Nephron progenitor cell (in vitro differentiated cells): ENCODE measurements at regions not wholly inside any gene's neighbourhood (a gene's known extent, or its start where the extent isn't known, plus 50 kb on each side); places are given as distances from the start of the nearest gene placed in this dataset.
"Not testable (repeated sequence)": the region's sequence is repeated elsewhere in the genome, so short reads cannot be mapped to it uniquely, and the experiment has no call there.

Experiments used
- DNase-seq: peaks from one replicate; pipeline ENCODE4 v3.0.0; 2021
- H3K27ac Mint-ChIP-seq: 2 replicates; pipeline ENCODE4 v1.8.0; 2021; ENCODE audit warnings: mild to moderate bottlenecking, moderate library complexity, mixed read lengths
- H3K27me3 Mint-ChIP-seq: 2 replicates; pipeline ENCODE4 v1.8.0; 2021; ENCODE audit warnings: mild to moderate bottlenecking, low read depth, mixed read lengths; ENCODE audit not compliant: poor library complexity
- H3K36me3 Mint-ChIP-seq: 2 replicates; pipeline ENCODE4 v1.8.0; 2021; ENCODE audit warnings: low read depth, mixed read lengths
- H3K4me1 Mint-ChIP-seq: 2 replicates; pipeline ENCODE4 v1.8.0; 2021; ENCODE audit warnings: mixed read lengths
- H3K4me3 Mint-ChIP-seq: 2 replicates; pipeline ENCODE4 v1.8.0; 2021; ENCODE audit warnings: mild to moderate bottlenecking, moderate library complexity, mixed read lengths
- H3K9me3 Mint-ChIP-seq: 2 replicates; pipeline ENCODE4 v1.8.0; 2021; ENCODE audit warnings: mild to moderate bottlenecking, moderate library complexity, mixed read lengths
- CTCF ChIP-seq: fragments of 200-600 bp; sonication (generic); IDR thresholded peaks from 2 replicates; pipeline ENCODE4 v1.5.0; 2021; ENCODE audit warnings: antibody characterized with exemption

GRCh38 chr10:35979116-35979515 is 337.0 kb upstream of the FZD8 start:
- H3K4me1 Mint-ChIP-seq = no peaks in the 10 kb centered on the region
- no peak overlapping the region for H3K27ac Mint-ChIP-seq
- TF ChIP-seq CTCF = no peak
- H3K36me3 Mint-ChIP-seq = no peaks in the 10 kb centered on the region
- DNase-seq = no peak
- H3K27me3 Mint-ChIP-seq = peaks cover 20% of the 10 kb centered on the region
- peaks cover 3% of the 10 kb centered on the region for H3K9me3 Mint-ChIP-seq
- no peak overlapping the region for H3K4me3 Mint-ChIP-seq

GRCh38 chr10:35973912-35974591 is 332.0 kb upstream of the FZD8 start:
- not testable (repeated sequence) for H3K36me3 Mint-ChIP-seq, H3K27ac Mint-ChIP-seq, H3K9me3 Mint-ChIP-seq, H3K4me3 Mint-ChIP-seq, DNase-seq, H3K4me1 Mint-ChIP-seq
- peaks cover 39% of the 10 kb centered on the region for H3K27me3 Mint-ChIP-seq

- Mint-ChIP-seq H3K4me1 (no peaks in the 10 kb centered on the region), H3K27me3 (peaks cover 38% of the 10 kb centered on the region), H3K27ac (no peak overlapping the region), H3K36me3 (no peaks in the 10 kb centered on the region), H3K9me3 (peaks cover 7% of the 10 kb centered on the region), H3K4me3 (no peak overlapping the region)
- no peak for TF ChIP-seq CTCF
- DNase-seq = no peak
Observed at GRCh38 chr10:35972275-35972674, 330.2 kb upstream of the FZD8 start.

- H3K4me3 Mint-ChIP-seq = no peak overlapping the region
- peaks cover 33% of the 10 kb centered on the region for H3K27me3 Mint-ChIP-seq
- DNase-seq = no peak
- no peaks in the 10 kb centered on the region for H3K36me3 Mint-ChIP-seq
- H3K4me1 Mint-ChIP-seq = no peaks in the 10 kb centered on the region
- H3K27ac Mint-ChIP-seq = no peak overlapping the region
- TF ChIP-seq CTCF = no peak
- H3K9me3 Mint-ChIP-seq = peaks cover 11% of the 10 kb centered on the region
Observed at GRCh38 chr10:35971397-35971796, 329.3 kb upstream of the FZD8 start.

GRCh38 chr10:35963685-35964084 is 321.6 kb upstream of the FZD8 start:
- no peak overlapping the region for H3K4me3 Mint-ChIP-seq
- TF ChIP-seq CTCF = no peak
- peaks cover 4% of the 10 kb centered on the region for H3K27me3 Mint-ChIP-seq
- no peak overlapping the region for H3K27ac Mint-ChIP-seq
- no peak for DNase-seq
- H3K4me1 Mint-ChIP-seq = peaks cover 45% of the 10 kb centered on the region
- peaks cover 22% of the 10 kb centered on the region for H3K9me3 Mint-ChIP-seq
- peaks cover 7% of the 10 kb centered on the region for H3K36me3 Mint-ChIP-seq

- Mint-ChIP-seq H3K36me3 (peaks cover 7% of the 10 kb centered on the region), H3K4me3 (no peak overlapping the region), H3K27ac (peak overlapping the region; percentile 84), H3K9me3 (peaks cover 17% of the 10 kb centered on the region), H3K27me3 (peaks cover 4% of the 10 kb centered on the region), H3K4me1 (peaks cover 53% of the 10 kb centered on the region)
- no peak for DNase-seq
- no peak for TF ChIP-seq CTCF
Observed at GRCh38 chr10:35961501-35961900, 319.4 kb upstream of the FZD8 start.
